Activated naive CD8-positive, alpha-beta T cell (primary cell): ENCODE measurements at regions not wholly inside any gene's neighbourhood (a gene's known extent, or its start where the extent isn't known, plus 50 kb on each side); places are given as distances from the start of the nearest gene placed in this dataset.

Experiments
- H3K27ac Mint-ChIP-seq: one replicate; pipeline ENCODE4 v1.8.0; 2021; ENCODE audit warnings: mixed read lengths
- H3K27me3 Mint-ChIP-seq: one replicate; pipeline ENCODE4 v1.8.0; 2021; ENCODE audit warnings: mixed read lengths
- H3K36me3 Mint-ChIP-seq: one replicate; pipeline ENCODE4 v1.8.0; 2021; ENCODE audit warnings: mixed read lengths
- H3K4me1 Mint-ChIP-seq: one replicate; pipeline ENCODE4 v1.8.0; 2021; ENCODE audit warnings: low read depth, mixed read lengths
- H3K4me3 Mint-ChIP-seq: one replicate; pipeline ENCODE4 v1.8.0; 2021; ENCODE audit warnings: mild to moderate bottlenecking, mixed read lengths
- H3K9me3 Mint-ChIP-seq: one replicate; pipeline ENCODE4 v1.8.0; 2021; ENCODE audit warnings: low read depth, mixed read lengths

- peaks cover 79% of the 10 kb centered on the region for H3K4me1 Mint-ChIP-seq
- H3K27ac Mint-ChIP-seq, result peak overlapping the region; percentile 99
These were observed 88.4 kb upstream of the STK17B start for GRCh38 chr2:196259507-196260481.

GRCh38 chr2:196260546-196260945 is 89.2 kb upstream of the STK17B start:
- peak overlapping the region; percentile 84 for H3K4me3 Mint-ChIP-seq
- H3K27me3 Mint-ChIP-seq, result no peaks in the 10 kb centered on the region
- H3K4me1 Mint-ChIP-seq, result peaks cover 84% of the 10 kb centered on the region
- H3K36me3 Mint-ChIP-seq, result peaks cover 7% of the 10 kb centered on the region
- peaks cover 10% of the 10 kb centered on the region for H3K9me3 Mint-ChIP-seq
- peak overlapping the region; percentile 99 for H3K27ac Mint-ChIP-seq

More at GRCh38 chr2:196259507-196260481, 88.4 kb upstream of the STK17B start:
- H3K27me3 Mint-ChIP-seq, result no peaks in the 10 kb centered on the region
- H3K36me3 Mint-ChIP-seq, result peaks cover 7% of the 10 kb centered on the region
- H3K4me3 Mint-ChIP-seq, result peak overlapping the region; percentile 84
- H3K9me3 Mint-ChIP-seq, result peaks cover 10% of the 10 kb centered on the region

- H3K27me3 Mint-ChIP-seq, result no peaks in the 10 kb centered on the region
- peak overlapping the region; percentile 91 for H3K27ac Mint-ChIP-seq
- peaks cover 87% of the 10 kb centered on the region for H3K4me1 Mint-ChIP-seq
These were observed 91.2 kb upstream of the STK17B start for GRCh38 chr2:196262606-196263005.

GRCh38 chr2:196263181-196263747 is 91.9 kb upstream of the STK17B start:
- Mint-ChIP-seq H3K9me3 (no peaks in the 10 kb centered on the region), H3K4me3 (peak overlapping the region; percentile 85), H3K36me3 (no peaks in the 10 kb centered on the region), H3K27me3 (no peaks in the 10 kb centered on the region), H3K27ac (peak overlapping the region; percentile 91), H3K4me1 (peaks cover 87% of the 10 kb centered on the region)

More at GRCh38 chr2:196262606-196263005, 91.2 kb upstream of the STK17B start:
- peak overlapping the region; percentile 85 for H3K4me3 Mint-ChIP-seq
- peaks cover 4% of the 10 kb centered on the region for H3K9me3 Mint-ChIP-seq
- no peaks in the 10 kb centered on the region for H3K36me3 Mint-ChIP-seq

- Mint-ChIP-seq H3K36me3 (no peaks in the 10 kb centered on the region), H3K4me3 (no peak overlapping the region), H3K9me3 (peaks cover 6% of the 10 kb centered on the region), H3K4me1 (peaks cover 78% of the 10 kb centered on the region), H3K27ac (no peak overlapping the region), H3K27me3 (no peaks in the 10 kb centered on the region)
These were observed 95.0 kb upstream of the STK17B start for GRCh38 chr2:196266351-196266750.

GRCh38 chr2:196266855-196267254 is 95.5 kb upstream of the STK17B start:
- Mint-ChIP-seq H3K4me3 (peak overlapping the region; percentile 52), H3K27ac (peak overlapping the region; percentile 23), H3K4me1 (peaks cover 78% of the 10 kb centered on the region), H3K27me3 (no peaks in the 10 kb centered on the region), H3K9me3 (peaks cover 6% of the 10 kb centered on the region), H3K36me3 (no peaks in the 10 kb centered on the region)

GRCh38 chr2:196268025-196268424 is 96.6 kb upstream of the STK17B start:
- H3K36me3 Mint-ChIP-seq, result no peaks in the 10 kb centered on the region
- H3K4me1 Mint-ChIP-seq, result peaks cover 68% of the 10 kb centered on the region
- no peaks in the 10 kb centered on the region for H3K27me3 Mint-ChIP-seq
- peak overlapping the region; percentile 91 for H3K27ac Mint-ChIP-seq
- peak overlapping the region; percentile 79 for H3K4me3 Mint-ChIP-seq
- peaks cover 6% of the 10 kb centered on the region for H3K9me3 Mint-ChIP-seq

GRCh38 chr2:196268538-196269338 is 97.4 kb upstream of the STK17B start:
- H3K4me3 Mint-ChIP-seq, result peak overlapping the region; percentile 79
- H3K27ac Mint-ChIP-seq, result peak overlapping the region; percentile 91
- H3K36me3 Mint-ChIP-seq, result no peaks in the 10 kb centered on the region
- peaks cover 6% of the 10 kb centered on the region for H3K9me3 Mint-ChIP-seq
- peaks cover 62% of the 10 kb centered on the region for H3K4me1 Mint-ChIP-seq
- no peaks in the 10 kb centered on the region for H3K27me3 Mint-ChIP-seq

GRCh38 chr2:196271795-196272194 is 100.4 kb upstream of the STK17B start:
- peaks cover 69% of the 10 kb centered on the region for H3K4me1 Mint-ChIP-seq
- H3K36me3 Mint-ChIP-seq, result no peaks in the 10 kb centered on the region
- no peak overlapping the region for H3K27ac Mint-ChIP-seq
- no peaks in the 10 kb centered on the region for H3K27me3 Mint-ChIP-seq
- no peak overlapping the region for H3K4me3 Mint-ChIP-seq
- H3K9me3 Mint-ChIP-seq, result peaks cover 6% of the 10 kb centered on the region

GRCh38 chr2:196274387-196274809 is 103.0 kb upstream of the STK17B start:
- H3K4me3 Mint-ChIP-seq, result peak overlapping the region; percentile 43
- no peaks in the 10 kb centered on the region for H3K27me3 Mint-ChIP-seq
- peak overlapping the region; percentile 97 for H3K27ac Mint-ChIP-seq
- H3K36me3 Mint-ChIP-seq, result no peaks in the 10 kb centered on the region
- H3K4me1 Mint-ChIP-seq, result peaks cover 59% of the 10 kb centered on the region
- H3K9me3 Mint-ChIP-seq, result peaks cover 6% of the 10 kb centered on the region

- Mint-ChIP-seq H3K4me1 (peaks cover 52% of the 10 kb centered on the region), H3K4me3 (peak overlapping the region; percentile 75)
These were observed 104.4 kb upstream of the STK17B start for GRCh38 chr2:196275646-196276352.

GRCh38 chr2:196276421-196276820 is 105.0 kb upstream of the STK17B start:
- peak overlapping the region; percentile 97 for H3K27ac Mint-ChIP-seq
- H3K9me3 Mint-ChIP-seq, result no peaks in the 10 kb centered on the region
- no peaks in the 10 kb centered on the region for H3K36me3 Mint-ChIP-seq
- H3K4me1 Mint-ChIP-seq, result peaks cover 52% of the 10 kb centered on the region
- H3K4me3 Mint-ChIP-seq, result peak overlapping the region; percentile 75
- no peaks in the 10 kb centered on the region for H3K27me3 Mint-ChIP-seq

More at GRCh38 chr2:196275646-196276352, 104.4 kb upstream of the STK17B start:
- Mint-ChIP-seq H3K27ac (peak overlapping the region; percentile 97), H3K36me3 (no peaks in the 10 kb centered on the region), H3K27me3 (no peaks in the 10 kb centered on the region), H3K9me3 (no peaks in the 10 kb centered on the region)

GRCh38 chr2:196277002-196277401 is 105.6 kb upstream of the STK17B start:
- Mint-ChIP-seq H3K27me3 (no peaks in the 10 kb centered on the region), H3K4me3 (peak overlapping the region; percentile 38), H3K27ac (peak overlapping the region; percentile 97), H3K36me3 (no peaks in the 10 kb centered on the region), H3K9me3 (no peaks in the 10 kb centered on the region), H3K4me1 (peaks cover 49% of the 10 kb centered on the region)

- no peaks in the 10 kb centered on the region for H3K9me3 Mint-ChIP-seq
- peak overlapping the region; percentile 1 for H3K4me3 Mint-ChIP-seq
- H3K36me3 Mint-ChIP-seq, result no peaks in the 10 kb centered on the region
- peak overlapping the region; percentile 23 for H3K27ac Mint-ChIP-seq
- H3K4me1 Mint-ChIP-seq, result peaks cover 49% of the 10 kb centered on the region
- no peaks in the 10 kb centered on the region for H3K27me3 Mint-ChIP-seq
These were observed 107.1 kb upstream of the STK17B start for GRCh38 chr2:196278491-196278911.
